ENCODE measurements at regions not wholly inside any gene's neighbourhood (a gene's known extent, or its start where the extent isn't known, plus 50 kb on each side); places are given as distances from the start of the nearest gene placed in this dataset.

- TF ChIP-seq CEBPZ (IDR thresholded peaks at IDR 0.05; ENCODE audit: low read depth, low read length) (no peak), FOXK2 (IDR thresholded peaks at IDR 0.05) (no peak), BMI1 (IDR thresholded peaks at IDR 0.05; ENCODE audit: borderline replicate concordance) (no peak), MLLT1 (IDR thresholded peaks at IDR 0.05) (no peak), RFX5 (IDR thresholded peaks at IDR 0.05; ENCODE audit: low read depth, low read length) (no peak), ZBED1 (IDR thresholded peaks at IDR 0.05; ENCODE audit: borderline replicate concordance) (no peak)
Measured at GRCh38 chr13:69425235-69425634, 682.4 kb upstream of the ATXN8OS start (continued).

GRCh38 chr13:69423844-69424243 lies 683.8 kb upstream of the ATXN8OS start:
- H3K4me3 ChIP-seq: no peak overlapping the region
- intact Hi-C loops (cut with micrococcal nuclease; ENCODE audit: unreplicated experiment) (no loop called here), in situ Hi-C loops (cut with MboI) (no loop called here)
- ChIA-PET CTCF (no interaction called here), SMC1A (ENCODE audit: uncharacterized antibody, unreplicated experiment) (no interaction called here), POLR2A (no interaction called here), RAD21 (ENCODE audit: unreplicated experiment) (no interaction called here)
- no peaks in the 10 kb centered on the region for H3K36me3 ChIP-seq (ENCODE audit: control insufficient read depth in 2 of 2, insufficient read depth in 2 of 2, low read length in 1 of 2)
- no TSS peak for BruUV-seq (replicated peaks)
- H2AFZ ChIP-seq (ENCODE audit: control insufficient read depth, low read depth, low read length): no peak overlapping the region
- FAIRE-seq (no peak), DNase-seq (ENCODE audit: low read depth, low spot score) (no peak), ATAC-seq (no peak)
- H3K27ac ChIP-seq (ENCODE audit: control insufficient read depth, insufficient read depth): no peak overlapping the region
- 0% methylated on average over 2 of the region's 2 CpGs for WGBS (ENCODE audit: insufficient coverage, insufficient replicate concordance, low lambda C conversion rate, missing lambda C conversion rate)
- no peak overlapping the region for H3K4me2 ChIP-seq (ENCODE audit: control insufficient read depth, insufficient read depth)
- H3K9ac ChIP-seq (ENCODE audit: control insufficient read depth, insufficient read depth, low read length): no peak overlapping the region
- no peaks in the 10 kb centered on the region for H3K27me3 ChIP-seq (replicated peaks in 1 of 2; ENCODE audit: control insufficient read depth in 2 of 2, insufficient read depth in 2 of 2, low read length in 1 of 2)
- H3K79me2 ChIP-seq (ENCODE audit: control insufficient read depth, insufficient read depth, low read length): no peaks in the 10 kb centered on the region
- no peaks in the 10 kb centered on the region for H3K4me1 ChIP-seq (ENCODE audit: control insufficient read depth, insufficient read depth, low read length)
- H3K9me3 ChIP-seq (replicated peaks; ENCODE audit: control insufficient read depth, insufficient read depth, low read length): no peaks in the 10 kb centered on the region; the same call in 2 of the 3 replicates
- H4K20me1 ChIP-seq (ENCODE audit: control insufficient read depth, insufficient read depth): no peaks in the 10 kb centered on the region
- TF ChIP-seq ZBTB11 (CRISPR knock-in tag; IDR thresholded peaks at IDR 0.05): no peak
- no peak for TF ChIP-seq PRDM15 (CRISPR knock-in tag; IDR thresholded peaks at IDR 0.05)
- TF ChIP-seq CBFB (IDR thresholded peaks at IDR 0.05; ENCODE audit: low read depth): no peak
- no peak for TF ChIP-seq WRNIP1 (IDR thresholded peaks at IDR 0.05; ENCODE audit: borderline replicate concordance, low read depth, low read length)
- TF ChIP-seq IKZF1 (conservative IDR thresholded peaks at IDR 0.05): no peak
- no peak for TF ChIP-seq SMAD5 (IDR thresholded peaks at IDR 0.05; ENCODE audit: low read depth)
- no peak for TF ChIP-seq RBBP5 (conservative IDR thresholded peaks at IDR 0.05)
